ENCODE measurements at regions not wholly inside any gene's neighbourhood (a gene's known extent, or its start where the extent isn't known, plus 50 kb on each side); places are given as distances from the start of the nearest gene placed in this dataset.

- no peak for DNase-seq
These were observed 506.8 kb downstream of the PDCD6IP start for GRCh38 chr3:34305266-34305665.

- no peak for DNase-seq
These were observed 514.3 kb downstream of the PDCD6IP start for GRCh38 chr3:34312684-34313083.

GRCh38 chr3:34319881-34320280 is 521.5 kb downstream of the PDCD6IP start:
- DNase-seq, result no peak

GRCh38 chr3:34323517-34323916 is 525.1 kb downstream of the PDCD6IP start:
- DNase-seq, result no peak

- DNase-seq, result no peak
These were observed 548.2 kb downstream of the PDCD6IP start for GRCh38 chr3:34346656-34347055.

GRCh38 chr3:34351882-34352777 is 553.7 kb downstream of the PDCD6IP start:
- no peak for DNase-seq

GRCh38 chr3:34352778-34353331 is 554.4 kb downstream of the PDCD6IP start:
- DNase-seq, result no peak

- no peak for DNase-seq
These were observed 559.0 kb downstream of the PDCD6IP start for GRCh38 chr3:34357461-34357860.

GRCh38 chr3:34359064-34359463 is 560.6 kb downstream of the PDCD6IP start:
- DNase-seq, result no peak

- no peak for DNase-seq
These were observed 562.3 kb downstream of the PDCD6IP start for GRCh38 chr3:34360713-34361112.

- DNase-seq, result no peak
These were observed 563.5 kb downstream of the PDCD6IP start for GRCh38 chr3:34361921-34362320.

GRCh38 chr3:34362910-34363309 is 564.5 kb downstream of the PDCD6IP start:
- no peak for DNase-seq

- no peak for DNase-seq
These were observed 565.5 kb downstream of the PDCD6IP start for GRCh38 chr3:34363881-34364280.

- no peak for DNase-seq
These were observed 565.9 kb downstream of the PDCD6IP start for GRCh38 chr3:34364335-34364734.

GRCh38 chr3:34365231-34365630 is 566.8 kb downstream of the PDCD6IP start:
- no peak for DNase-seq

GRCh38 chr3:34365771-34366170 is 567.3 kb downstream of the PDCD6IP start:
- no peak for DNase-seq

- DNase-seq, result no peak
These were observed 569.1 kb downstream of the PDCD6IP start for GRCh38 chr3:34367521-34367920.

- no peak for DNase-seq
These were observed 576.1 kb downstream of the PDCD6IP start for GRCh38 chr3:34374521-34374920.

- no peak for DNase-seq
These were observed 578.3 kb downstream of the PDCD6IP start for GRCh38 chr3:34376691-34377090.

- no peak for DNase-seq
These were observed 579.5 kb downstream of the PDCD6IP start for GRCh38 chr3:34377961-34378360.

GRCh38 chr3:34381243-34381642 is 582.8 kb downstream of the PDCD6IP start:
- no peak for DNase-seq

GRCh38 chr3:34382859-34383258 is 584.4 kb downstream of the PDCD6IP start:
- no peak for DNase-seq

- no peak for DNase-seq
These were observed 587.9 kb downstream of the PDCD6IP start for GRCh38 chr3:34386309-34386708.

GRCh38 chr3:34387826-34388564 is 589.6 kb downstream of the PDCD6IP start:
- DNase-seq, result no peak
